ENCODE measurements at regions not wholly inside any gene's neighbourhood (a gene's known extent, or its start where the extent isn't known, plus 50 kb on each side); places are given as distances from the start of the nearest gene placed in this dataset.

DNA sequence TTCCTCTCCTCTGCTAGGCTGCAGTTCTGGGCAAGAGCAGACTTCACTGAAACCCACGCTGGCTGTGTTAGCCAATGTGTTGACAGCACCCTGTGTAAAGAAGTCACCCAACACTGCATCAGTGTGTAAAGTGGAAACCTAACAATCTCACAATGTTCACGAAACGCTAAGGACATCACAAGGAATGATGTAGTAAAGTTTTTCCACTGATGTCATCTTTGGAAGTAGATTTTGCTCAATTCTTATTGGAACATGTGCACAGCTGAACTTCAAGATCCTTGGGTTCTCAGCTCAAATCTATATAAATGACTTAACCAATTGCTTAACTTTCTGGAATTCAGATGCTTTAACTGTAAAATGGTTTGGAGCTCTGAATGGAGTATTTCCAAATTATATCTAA, 1112.5 kb downstream of the TSN start:
- Histone ChIP-seq H3K79me2 (ENCODE audit: insufficient read depth, low read length) (no peaks in the 10 kb centered on the region), H3K36me3 (ENCODE audit: insufficient read depth, low read length) (no peaks in the 10 kb centered on the region), H4K20me1 (ENCODE audit: insufficient read depth, low read length) (no peaks in the 10 kb centered on the region), H3K4me2 (ENCODE audit: low read length) (no peak overlapping the region), H3K9ac (ENCODE audit: low read length) (no peak overlapping the region), H3K4me3 (ENCODE audit: insufficient read depth, low read depth, low read length) (no peak overlapping the region), H2AFZ (ENCODE audit: low read depth, low read length) (no peak overlapping the region), H3K9me3 (ENCODE audit: insufficient read depth, low read depth, low read length) (no peaks in the 10 kb centered on the region), H3K27ac (ENCODE audit: low read depth, low read length) (no peak overlapping the region), H3K27me3 (ENCODE audit: insufficient read depth, low read length) (no peaks in the 10 kb centered on the region), H3K4me1 (ENCODE audit: insufficient read depth, low read length) (no peaks in the 10 kb centered on the region)
- no peaks in the 10 kb centered on the region for H3K27me3 Mint-ChIP-seq (ENCODE audit: low read depth, unreplicated experiment)
- H3K4me1 Mint-ChIP-seq (ENCODE audit: low read depth, unreplicated experiment) = no peaks in the 10 kb centered on the region
- DNase-seq (ENCODE audit: low read depth) = no peak
- TF ChIP-seq, protein P1, sequence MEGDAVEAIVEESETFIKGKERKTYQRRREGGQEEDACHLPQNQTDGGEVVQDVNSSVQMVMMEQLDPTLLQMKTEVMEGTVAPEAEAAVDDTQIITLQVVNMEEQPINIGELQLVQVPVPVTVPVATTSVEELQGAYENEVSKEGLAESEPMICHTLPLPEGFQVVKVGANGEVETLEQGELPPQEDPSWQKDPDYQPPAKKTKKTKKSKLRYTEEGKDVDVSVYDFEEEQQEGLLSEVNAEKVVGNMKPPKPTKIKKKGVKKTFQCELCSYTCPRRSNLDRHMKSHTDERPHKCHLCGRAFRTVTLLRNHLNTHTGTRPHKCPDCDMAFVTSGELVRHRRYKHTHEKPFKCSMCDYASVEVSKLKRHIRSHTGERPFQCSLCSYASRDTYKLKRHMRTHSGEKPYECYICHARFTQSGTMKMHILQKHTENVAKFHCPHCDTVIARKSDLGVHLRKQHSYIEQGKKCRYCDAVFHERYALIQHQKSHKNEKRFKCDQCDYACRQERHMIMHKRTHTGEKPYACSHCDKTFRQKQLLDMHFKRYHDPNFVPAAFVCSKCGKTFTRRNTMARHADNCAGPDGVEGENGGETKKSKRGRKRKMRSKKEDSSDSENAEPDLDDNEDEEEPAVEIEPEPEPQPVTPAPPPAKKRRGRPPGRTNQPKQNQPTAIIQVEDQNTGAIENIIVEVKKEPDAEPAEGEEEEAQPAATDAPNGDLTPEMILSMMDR (IDR thresholded peaks at IDR 0.05; ENCODE audit: insufficient read depth, low read depth, low read length) = no peak
- TF ChIP-seq EZH2 (IDR thresholded peaks at IDR 0.05; ENCODE audit: insufficient read depth, low read length) = no peak
- no peak overlapping the region for H3K27ac Mint-ChIP-seq (ENCODE audit: unreplicated experiment)
- no peak for FAIRE-seq
- no peaks in the 10 kb centered on the region for H3K9me3 Mint-ChIP-seq (ENCODE audit: unreplicated experiment)
- H3K4me3 Mint-ChIP-seq (ENCODE audit: unreplicated experiment) = no peak overlapping the region
- no peaks in the 10 kb centered on the region for H3K36me3 Mint-ChIP-seq (ENCODE audit: low read depth, unreplicated experiment)

DNA sequence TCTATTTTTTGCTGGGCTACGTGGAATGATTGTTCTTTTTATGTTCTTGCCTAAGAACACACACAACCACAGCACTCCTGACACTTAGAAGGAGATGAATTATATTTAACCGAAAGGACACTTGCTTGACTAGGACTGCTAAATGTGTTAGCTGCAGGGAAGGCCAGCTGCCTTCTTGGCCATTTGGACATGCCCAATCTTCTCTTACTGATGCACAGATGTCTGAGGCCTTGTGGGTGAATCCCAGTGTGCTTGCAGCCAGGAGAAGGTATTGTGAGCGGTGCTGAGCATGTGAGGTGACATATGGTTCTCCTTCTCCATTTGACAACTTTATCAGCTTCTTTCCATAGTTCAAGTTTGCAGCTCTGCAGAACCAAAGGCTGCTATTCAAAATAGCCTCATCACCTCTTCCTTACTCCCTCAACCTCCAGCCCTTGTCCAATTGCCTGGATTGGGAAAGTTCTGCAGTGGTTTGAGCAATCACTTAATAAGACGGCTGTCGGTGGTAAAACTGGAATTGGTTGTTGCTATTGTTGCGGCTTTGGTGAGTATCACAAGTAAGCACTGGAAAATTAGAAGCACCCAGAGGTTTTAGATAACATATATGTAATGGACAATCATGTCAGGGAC, 1113.3 kb downstream of the TSN start:
- H3K4me3 ChIP-seq (ENCODE audit: insufficient read depth, low read depth, low read length) = no peak overlapping the region
- Mint-ChIP-seq H3K4me3 (ENCODE audit: unreplicated experiment) (no peak overlapping the region), H3K27me3 (ENCODE audit: low read depth, unreplicated experiment) (no peaks in the 10 kb centered on the region), H3K27ac (ENCODE audit: unreplicated experiment) (no peak overlapping the region), H3K9me3 (ENCODE audit: unreplicated experiment) (peaks cover 3% of the 10 kb centered on the region), H3K4me1 (ENCODE audit: low read depth, unreplicated experiment) (no peaks in the 10 kb centered on the region), H3K36me3 (ENCODE audit: low read depth, unreplicated experiment) (no peaks in the 10 kb centered on the region)
- DNase-seq (ENCODE audit: low read depth) (no peak), FAIRE-seq (no peak)
- H3K4me1 ChIP-seq (ENCODE audit: insufficient read depth, low read length) = no peaks in the 10 kb centered on the region
- TF ChIP-seq EZH2 (IDR thresholded peaks at IDR 0.05; ENCODE audit: insufficient read depth, low read length) = no peak
- H3K4me2 ChIP-seq (ENCODE audit: low read length) = no peak overlapping the region
- no peaks in the 10 kb centered on the region for H3K79me2 ChIP-seq (ENCODE audit: insufficient read depth, low read length)
- no peaks in the 10 kb centered on the region for H4K20me1 ChIP-seq (ENCODE audit: insufficient read depth, low read length)
- no peaks in the 10 kb centered on the region for H3K9me3 ChIP-seq (ENCODE audit: insufficient read depth, low read depth, low read length)
- no peak overlapping the region for H3K27ac ChIP-seq (ENCODE audit: low read depth, low read length)
- H2AFZ ChIP-seq (ENCODE audit: low read depth, low read length) = no peak overlapping the region
- no peak overlapping the region for H3K9ac ChIP-seq (ENCODE audit: low read length)
- no peaks in the 10 kb centered on the region for H3K36me3 ChIP-seq (ENCODE audit: insufficient read depth, low read length)
- H3K27me3 ChIP-seq (ENCODE audit: insufficient read depth, low read length) = no peaks in the 10 kb centered on the region

DNA sequence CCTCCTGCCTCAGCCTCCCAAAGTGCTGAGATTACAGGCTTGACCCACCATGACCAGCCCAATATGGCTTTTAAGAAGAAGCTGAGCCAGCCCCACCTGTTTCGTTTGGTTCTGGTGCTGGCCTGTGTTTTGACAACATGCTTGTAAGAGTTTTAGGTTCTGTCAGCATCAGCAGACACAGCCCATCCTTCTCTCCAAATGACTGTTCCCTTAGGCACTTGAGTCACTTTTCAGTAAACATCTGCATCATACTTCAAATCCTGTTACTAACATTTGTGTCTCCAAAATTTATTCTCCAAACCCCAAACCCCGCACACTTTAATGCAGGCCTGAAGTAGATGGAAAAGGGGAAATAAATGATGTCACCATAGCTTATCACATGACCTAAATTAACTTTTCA, 1118.5 kb downstream of the TSN start:
- peaks cover 3% of the 10 kb centered on the region for H3K9me3 Mint-ChIP-seq (ENCODE audit: unreplicated experiment)
- Histone ChIP-seq H3K4me3 (ENCODE audit: insufficient read depth, low read depth, low read length) (no peak overlapping the region), H3K9me3 (ENCODE audit: insufficient read depth, low read depth, low read length) (no peaks in the 10 kb centered on the region), H2AFZ (ENCODE audit: low read depth, low read length) (no peak overlapping the region), H4K20me1 (ENCODE audit: insufficient read depth, low read length) (no peaks in the 10 kb centered on the region), H3K4me2 (ENCODE audit: low read length) (no peak overlapping the region), H3K27ac (ENCODE audit: low read depth, low read length) (no peak overlapping the region), H3K4me1 (ENCODE audit: insufficient read depth, low read length) (no peaks in the 10 kb centered on the region), H3K36me3 (ENCODE audit: insufficient read depth, low read length) (no peaks in the 10 kb centered on the region), H3K79me2 (ENCODE audit: insufficient read depth, low read length) (no peaks in the 10 kb centered on the region), H3K9ac (ENCODE audit: low read length) (no peak overlapping the region), H3K27me3 (ENCODE audit: insufficient read depth, low read length) (no peaks in the 10 kb centered on the region)
- FAIRE-seq = no peak
- H3K36me3 Mint-ChIP-seq (ENCODE audit: low read depth, unreplicated experiment) = no peaks in the 10 kb centered on the region
- H3K4me1 Mint-ChIP-seq (ENCODE audit: low read depth, unreplicated experiment) = no peaks in the 10 kb centered on the region
- H3K27me3 Mint-ChIP-seq (ENCODE audit: low read depth, unreplicated experiment) = no peaks in the 10 kb centered on the region
- H3K4me3 Mint-ChIP-seq (ENCODE audit: unreplicated experiment) = no peak overlapping the region
- DNase-seq (ENCODE audit: low read depth) = no peak
- TF ChIP-seq, protein P1 (IDR thresholded peaks at IDR 0.05; ENCODE audit: insufficient read depth, low read depth, low read length) = no peak
- no peak overlapping the region for H3K27ac Mint-ChIP-seq (ENCODE audit: unreplicated experiment)
